ENCODE measurements at regions not wholly inside any gene's neighbourhood (a gene's known extent, or its start where the extent isn't known, plus 50 kb on each side); places are given as distances from the start of the nearest gene placed in this dataset.
"Not testable (repeated sequence)": the region's sequence is repeated elsewhere in the genome, so short reads cannot be mapped to it uniquely, and the experiment has no call there.

DNA sequence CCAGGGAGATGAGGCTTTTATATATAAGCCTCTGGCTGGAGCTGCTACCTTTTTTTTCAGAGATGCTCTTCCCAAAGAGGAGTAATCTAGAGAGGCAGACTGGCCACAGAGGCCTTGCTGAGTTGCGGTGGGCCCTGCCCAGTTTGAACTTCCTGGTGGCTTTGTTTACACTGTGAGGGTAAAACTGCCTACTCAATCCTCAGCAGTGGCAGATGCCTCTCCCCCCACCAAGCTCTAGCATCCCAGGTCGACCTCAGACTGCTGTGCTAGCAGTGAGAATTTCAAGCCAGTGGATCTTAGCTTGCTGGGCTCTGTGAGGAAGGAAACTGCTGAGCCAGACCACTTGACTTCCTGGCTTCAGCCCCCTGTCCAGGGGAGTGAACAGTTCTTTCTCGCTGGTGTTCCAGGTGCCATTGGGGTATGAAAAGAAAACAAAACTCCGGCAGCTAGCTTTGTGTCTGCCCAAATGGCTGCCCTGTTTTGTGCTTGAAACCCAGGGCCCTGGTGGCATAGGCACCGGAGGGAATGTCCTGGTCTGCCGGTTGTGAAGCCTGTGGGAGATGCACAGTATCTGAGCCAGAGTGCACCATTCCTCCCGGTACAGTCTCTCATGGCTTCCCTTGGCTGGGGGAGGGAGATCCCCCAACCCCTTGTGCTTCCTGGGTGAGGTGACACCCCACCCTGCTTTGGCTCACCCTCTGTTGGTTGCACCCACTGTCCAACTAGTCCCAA lies 219.5 kb upstream of the IZUMO3 start:
- no peak for DNase-seq (ENCODE audit: low spot score)
- intact Hi-C loops (cut with DNase I): no loop called here

DNA sequence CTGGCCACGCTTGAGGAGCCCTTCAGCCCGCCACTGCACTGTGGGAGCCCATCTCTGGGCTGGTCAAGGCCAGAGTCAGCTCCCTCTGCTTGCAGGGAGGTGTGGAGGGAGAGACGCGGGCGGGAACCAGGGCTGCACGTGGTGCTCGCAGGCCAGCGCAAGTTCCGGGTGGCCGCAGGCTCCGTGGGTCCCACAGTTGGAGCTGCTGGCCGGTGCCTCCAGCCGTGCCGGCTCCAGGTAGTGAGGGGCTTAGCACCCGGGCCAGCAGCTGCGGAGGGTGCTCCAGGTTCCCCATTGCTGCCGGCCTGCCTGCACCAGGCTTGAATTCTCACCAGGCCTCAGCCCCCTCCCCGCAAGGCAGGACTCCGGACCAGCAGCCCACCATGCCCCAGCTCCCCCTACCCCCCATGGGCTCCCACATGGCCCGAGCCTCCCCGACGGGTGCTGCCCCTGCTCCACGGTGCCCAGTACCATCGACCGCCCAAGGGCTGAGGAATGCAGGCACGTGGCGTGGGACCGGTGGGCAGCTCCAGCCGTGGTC lies 192.8 kb upstream of the IZUMO3 start:
- DNase-seq (ENCODE audit: low spot score): no peak

DNA sequence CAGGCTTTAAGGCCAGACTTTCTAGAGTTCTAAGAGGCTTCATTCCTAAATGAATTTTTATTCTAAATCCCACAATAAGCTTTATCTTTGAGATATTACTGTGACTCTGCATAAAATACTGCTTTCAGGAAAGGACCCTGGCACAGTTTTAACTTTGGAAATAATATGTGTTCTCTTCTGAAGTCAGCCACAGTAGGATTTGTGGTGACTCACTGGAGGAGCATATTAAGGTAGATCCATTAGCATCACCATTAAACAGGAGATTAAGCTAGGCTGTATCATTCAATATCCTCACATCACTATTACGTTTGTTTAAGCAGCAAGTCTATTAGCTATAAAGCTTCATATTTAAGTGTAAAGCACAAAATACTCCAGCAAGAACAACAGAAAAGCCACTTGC lies 186.1 kb upstream of the IZUMO3 start:
- no peak for DNase-seq (ENCODE audit: low spot score)
- intact Hi-C loops (cut with DNase I): no loop called here

More for the DNA sequence above, 192.8 kb upstream of the IZUMO3 start:
- intact Hi-C loops (cut with DNase I): no loop called here

DNA sequence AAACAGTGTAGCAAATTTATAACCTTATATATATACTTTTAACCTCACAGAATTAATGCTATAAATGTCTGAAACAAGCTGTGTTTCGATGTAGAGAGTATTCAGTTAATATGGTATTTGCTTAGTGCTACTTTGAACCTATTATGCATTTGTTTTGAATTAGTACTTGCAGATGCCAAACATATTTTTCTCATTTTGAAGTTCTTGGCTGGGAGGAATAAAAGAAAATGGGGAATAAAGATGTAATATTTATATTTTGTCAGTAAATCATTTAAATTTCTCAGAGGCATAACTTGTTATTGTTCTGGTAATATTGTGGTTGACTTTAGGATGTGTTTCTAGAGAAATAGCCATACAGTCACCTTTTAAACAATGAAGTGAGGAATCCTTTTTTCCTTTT lies 175.9 kb upstream of the IZUMO3 start:
- intact Hi-C loops (cut with DNase I): no loop called here

DNA sequence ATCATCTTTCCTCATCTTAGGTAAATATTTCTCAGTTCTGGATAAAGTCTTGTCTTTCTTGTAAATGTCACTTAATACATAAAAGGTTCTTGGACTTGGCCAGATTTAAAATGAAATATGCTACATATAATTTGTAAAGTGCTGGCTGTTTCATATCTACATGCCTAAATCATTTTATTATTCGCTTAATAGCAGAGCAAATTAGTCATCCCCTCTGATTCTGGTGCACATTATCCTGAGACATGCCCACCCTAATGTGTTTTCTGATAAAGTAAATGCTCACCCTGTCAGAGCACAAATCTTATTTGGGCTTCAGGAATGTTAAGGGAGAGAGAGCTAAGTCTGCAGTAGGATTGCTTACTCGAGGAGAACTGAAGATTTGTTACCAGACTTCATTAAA lies 166.5 kb upstream of the IZUMO3 start:
- DNase-seq (ENCODE audit: low spot score): no peak
- intact Hi-C loops (cut with DNase I): no loop called here

More for the DNA sequence above, 175.9 kb upstream of the IZUMO3 start:
- DNase-seq (ENCODE audit: low spot score): no peak

DNA sequence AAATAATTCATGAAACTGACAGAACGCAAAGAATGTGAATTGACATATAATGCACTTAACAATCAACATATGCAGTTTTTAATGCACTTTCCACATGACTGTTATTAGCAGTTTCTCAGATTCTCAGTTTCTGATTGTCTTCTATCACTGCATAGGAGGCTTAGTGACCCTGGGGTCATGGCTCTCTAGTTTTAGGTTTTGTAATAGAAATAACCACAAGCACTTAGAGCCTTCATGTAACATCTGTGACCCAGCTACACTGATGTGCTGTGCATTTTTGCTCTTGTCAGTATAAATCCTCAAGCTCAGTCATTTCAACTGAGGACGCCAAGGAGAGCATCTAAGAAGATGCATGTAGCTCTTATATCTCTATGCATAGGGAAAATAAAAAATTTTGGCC lies 163.1 kb upstream of the IZUMO3 start:
- DNase-seq (ENCODE audit: low spot score): no peak
- intact Hi-C loops (cut with DNase I): no loop called here

DNA sequence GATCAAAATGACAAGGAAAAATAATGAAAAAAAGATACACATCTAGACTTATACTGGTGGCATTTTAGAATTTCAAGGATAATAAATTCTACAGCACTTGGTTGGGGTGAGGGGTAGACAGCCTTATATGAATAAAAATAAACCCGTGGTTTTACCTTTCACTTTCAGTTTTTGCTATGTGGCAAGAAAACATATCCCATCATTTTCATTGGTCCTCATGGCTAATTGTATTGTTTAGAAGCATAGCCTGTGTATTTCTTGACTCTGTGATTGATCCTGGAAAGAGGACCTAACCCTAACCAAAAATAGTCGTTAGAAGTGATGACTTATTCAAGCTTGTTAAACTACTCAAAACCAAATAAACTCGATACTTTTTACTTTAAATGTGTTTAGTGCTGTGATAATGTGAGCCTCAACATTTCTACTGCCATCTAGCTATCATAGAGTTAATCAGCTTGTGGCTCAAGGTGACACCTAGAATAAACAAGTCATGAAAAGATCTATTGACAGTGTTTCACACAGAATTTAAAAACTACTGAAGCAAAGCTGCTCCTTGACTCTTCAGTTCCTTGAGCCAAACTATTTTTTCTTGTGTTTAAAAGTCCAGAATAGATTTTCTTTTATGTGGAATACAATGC lies 153.3 kb upstream of the IZUMO3 start:
- intact Hi-C loops (cut with DNase I): no loop called here
- no peak for DNase-seq (ENCODE audit: low spot score)

DNA sequence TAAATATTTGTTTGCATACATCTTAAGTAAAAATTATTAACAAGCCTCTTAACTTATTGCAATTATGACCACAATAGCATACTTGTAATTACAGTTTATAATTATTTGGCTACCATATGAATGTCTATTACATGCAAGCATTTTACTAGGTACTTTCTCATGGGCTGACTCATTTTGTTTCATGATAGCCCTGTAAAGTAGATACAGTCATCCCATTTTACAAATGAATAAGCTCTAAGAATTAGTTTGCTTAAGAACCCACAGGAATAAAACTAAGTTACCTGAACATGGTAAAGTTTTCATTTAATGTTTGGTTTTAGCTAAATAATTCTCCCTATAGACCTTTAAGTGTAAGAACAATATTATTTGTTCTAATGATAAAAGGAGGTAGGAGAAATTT lies 126.6 kb upstream of the IZUMO3 start:
- intact Hi-C loops (cut with DNase I): no loop called here
- DNase-seq (ENCODE audit: low spot score): no peak

DNA sequence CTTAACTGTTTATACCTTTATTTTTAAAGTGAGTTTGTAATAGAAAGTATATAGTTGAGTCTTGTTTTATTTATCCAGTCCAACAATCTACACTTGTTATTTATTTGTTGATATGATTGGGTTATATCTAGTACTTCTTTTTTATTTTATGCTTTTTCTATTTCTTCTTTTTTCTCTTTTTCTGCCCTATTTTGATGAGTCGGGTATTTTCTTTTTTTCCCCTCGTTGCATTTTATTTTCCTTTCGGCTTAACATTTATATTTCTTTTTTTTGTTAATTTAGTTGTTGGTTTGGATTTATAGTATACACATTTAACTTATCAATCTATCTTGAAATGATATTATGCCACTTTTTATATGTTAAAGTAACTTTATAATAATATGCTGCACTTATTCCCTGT lies 111.7 kb upstream of the IZUMO3 start:
- DNase-seq (ENCODE audit: low spot score): no peak
- intact Hi-C loops (cut with DNase I): no loop called here

DNA sequence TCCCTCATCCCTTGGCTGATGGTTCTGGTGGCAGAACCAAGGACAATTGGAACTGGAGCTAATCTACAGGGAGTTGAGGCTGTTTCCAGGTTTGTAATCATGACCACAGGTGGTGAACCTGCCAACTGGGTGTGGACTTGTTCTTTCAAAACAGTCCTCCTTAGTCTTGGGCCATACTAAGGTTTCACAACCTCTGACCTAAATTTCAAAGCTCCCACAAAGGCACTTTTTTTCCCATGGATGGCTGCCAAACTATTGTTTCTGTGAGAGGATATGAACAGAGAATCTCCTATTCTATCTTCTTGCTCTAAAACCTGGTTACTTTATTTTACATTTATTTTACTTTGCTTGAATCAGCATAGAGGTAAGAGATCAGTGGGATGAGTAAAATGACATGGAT lies 106.5 kb upstream of the IZUMO3 start:
- intact Hi-C loops (cut with DNase I): no loop called here
- DNase-seq (ENCODE audit: low spot score): no peak

DNA sequence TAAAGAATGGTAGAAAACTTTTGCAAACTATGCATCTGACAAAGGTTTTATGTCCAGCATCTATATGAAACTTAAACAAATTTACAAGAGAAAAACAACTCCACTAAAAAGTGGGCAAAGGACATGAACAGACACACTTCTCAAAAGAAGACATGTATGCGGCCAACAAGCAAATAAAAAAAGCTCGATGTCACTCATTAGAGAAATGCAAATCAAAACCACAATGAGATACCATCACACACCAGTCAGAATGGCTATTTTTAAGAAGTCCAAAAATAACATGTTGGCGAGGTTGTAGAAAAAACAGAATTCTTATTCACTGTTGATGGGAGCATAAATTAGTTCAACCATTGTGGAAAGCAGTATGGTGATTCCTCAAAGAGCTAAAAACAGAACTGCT lies 83.1 kb upstream of the IZUMO3 start:
- DNase-seq (ENCODE audit: low spot score); intact Hi-C loops (cut with DNase I): not testable (repeated sequence)

DNA sequence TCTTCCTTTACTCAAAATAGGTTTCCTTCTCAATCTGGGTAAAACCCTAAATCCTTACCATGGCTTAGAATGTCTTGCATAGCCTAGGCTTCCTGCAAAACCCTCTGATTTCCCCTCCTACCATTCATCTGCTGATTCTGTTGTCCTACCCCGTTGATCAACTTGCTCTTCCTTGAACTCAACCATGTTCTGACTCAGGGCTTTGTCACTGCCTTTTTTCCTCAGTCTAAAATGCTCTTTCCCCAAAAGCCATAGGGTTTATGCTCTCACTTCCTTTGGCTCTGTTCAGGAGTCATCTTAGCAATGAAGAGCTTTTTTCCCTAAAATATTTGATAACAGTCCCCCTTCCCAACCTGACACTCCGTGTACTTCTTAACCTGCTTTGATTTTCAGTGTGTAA lies 79.4 kb upstream of the IZUMO3 start:
- DNase-seq (ENCODE audit: low spot score): no peak
- intact Hi-C loops (cut with DNase I): no loop called here

DNA sequence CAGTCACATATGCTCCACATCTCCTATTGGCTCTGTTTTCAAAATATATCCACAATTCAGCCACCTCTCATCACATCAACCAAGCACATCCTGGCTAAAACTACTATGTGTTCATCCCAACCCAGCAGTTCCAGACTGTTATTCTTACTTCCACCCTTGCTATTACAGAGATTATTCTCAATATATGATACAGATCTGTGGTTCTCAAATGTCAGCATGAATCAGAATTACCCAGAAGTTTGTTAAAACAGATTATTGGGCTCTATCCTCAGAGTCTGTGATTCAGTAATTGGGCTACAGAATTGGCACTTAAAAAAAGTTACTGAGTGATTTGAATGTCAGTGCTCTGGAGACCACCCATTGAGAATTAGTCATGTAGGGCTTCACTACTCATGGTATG lies 78.8 kb upstream of the IZUMO3 start:
- intact Hi-C loops (cut with DNase I): no loop called here
- DNase-seq (ENCODE audit: low spot score): no peak

DNA sequence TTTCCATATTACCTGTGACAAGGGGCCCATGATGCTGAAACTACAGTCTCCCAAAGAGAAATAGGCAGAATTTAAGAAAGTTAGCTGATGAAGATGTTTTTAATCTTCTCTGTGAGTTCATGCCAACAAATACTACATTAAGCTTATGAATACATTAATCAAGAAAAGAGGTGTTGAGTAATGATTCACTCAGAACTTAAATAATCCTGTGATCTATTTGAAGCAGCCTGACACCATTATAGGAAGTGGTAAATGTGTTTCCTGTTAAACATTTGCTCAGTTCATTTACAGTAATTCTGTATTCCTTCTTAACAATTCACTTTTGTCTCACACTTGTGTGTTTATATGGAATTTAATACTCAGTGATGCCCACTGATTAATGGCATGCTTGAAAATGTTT lies 75.0 kb upstream of the IZUMO3 start:
- DNase-seq (ENCODE audit: low spot score): no peak
- intact Hi-C loops (cut with DNase I): no loop called here

DNA sequence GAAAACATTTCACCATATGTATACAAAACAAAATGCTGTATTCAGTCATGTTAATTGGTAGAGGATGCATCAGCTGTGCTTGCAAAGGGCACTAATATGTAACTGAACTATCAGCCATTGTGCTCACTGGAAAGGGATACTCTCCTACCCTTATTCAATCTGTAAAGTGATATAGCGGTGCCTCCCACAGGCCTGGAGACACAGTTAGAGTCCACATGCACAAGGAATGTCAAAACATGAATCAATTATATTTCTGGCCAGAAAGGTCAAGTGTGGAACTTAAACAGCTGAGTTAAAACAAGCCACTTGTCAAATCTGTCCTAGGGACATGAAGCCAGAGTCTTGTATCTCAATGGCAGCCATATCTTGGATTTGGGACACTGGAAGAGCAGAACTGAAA lies 71.2 kb upstream of the IZUMO3 start:
- intact Hi-C loops (cut with DNase I): no loop called here
- no peak for DNase-seq (ENCODE audit: low spot score)

DNA sequence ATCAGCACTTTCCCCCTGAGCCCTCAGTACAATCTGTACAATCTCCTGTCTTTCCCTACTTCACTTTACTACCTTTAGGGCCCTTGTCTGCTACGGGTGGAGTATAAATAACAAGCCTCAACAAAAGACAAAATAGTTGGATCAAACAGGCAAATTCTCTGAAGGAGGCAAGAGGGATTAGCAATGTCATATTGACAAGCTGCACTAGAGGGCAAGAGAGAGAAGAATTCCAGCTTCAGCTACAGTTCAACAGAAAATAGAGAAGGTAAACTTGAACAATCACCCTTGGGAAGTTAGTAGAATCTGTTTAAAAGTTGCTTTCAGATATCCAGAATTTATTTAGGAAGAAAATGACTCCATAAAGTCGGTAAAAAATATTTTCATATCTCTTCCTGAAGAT lies 68.4 kb upstream of the IZUMO3 start:
- intact Hi-C loops (cut with DNase I): no loop called here
- no peak for DNase-seq (ENCODE audit: low spot score)

DNA sequence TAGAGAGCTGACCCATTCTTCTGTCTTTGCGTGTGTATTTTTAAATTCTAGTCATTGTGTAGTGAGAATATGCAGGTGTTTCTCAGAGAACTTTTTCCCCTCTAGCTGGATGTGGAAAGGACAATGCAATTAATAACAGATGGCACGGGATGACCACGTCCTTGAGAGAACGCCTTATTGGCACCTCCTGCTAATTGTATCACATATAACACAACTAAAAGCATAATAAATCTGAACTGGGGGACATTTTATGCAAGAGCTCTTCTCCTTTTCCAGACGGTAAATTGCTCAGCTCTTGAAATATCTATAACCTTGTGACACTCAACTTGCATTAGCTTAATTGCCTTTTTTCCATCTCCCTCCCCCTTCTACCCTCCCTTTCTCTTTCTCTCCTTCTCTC lies 62.9 kb upstream of the IZUMO3 start:
- no peak for DNase-seq (ENCODE audit: low spot score)
- intact Hi-C loops (cut with DNase I): no loop called here

DNA sequence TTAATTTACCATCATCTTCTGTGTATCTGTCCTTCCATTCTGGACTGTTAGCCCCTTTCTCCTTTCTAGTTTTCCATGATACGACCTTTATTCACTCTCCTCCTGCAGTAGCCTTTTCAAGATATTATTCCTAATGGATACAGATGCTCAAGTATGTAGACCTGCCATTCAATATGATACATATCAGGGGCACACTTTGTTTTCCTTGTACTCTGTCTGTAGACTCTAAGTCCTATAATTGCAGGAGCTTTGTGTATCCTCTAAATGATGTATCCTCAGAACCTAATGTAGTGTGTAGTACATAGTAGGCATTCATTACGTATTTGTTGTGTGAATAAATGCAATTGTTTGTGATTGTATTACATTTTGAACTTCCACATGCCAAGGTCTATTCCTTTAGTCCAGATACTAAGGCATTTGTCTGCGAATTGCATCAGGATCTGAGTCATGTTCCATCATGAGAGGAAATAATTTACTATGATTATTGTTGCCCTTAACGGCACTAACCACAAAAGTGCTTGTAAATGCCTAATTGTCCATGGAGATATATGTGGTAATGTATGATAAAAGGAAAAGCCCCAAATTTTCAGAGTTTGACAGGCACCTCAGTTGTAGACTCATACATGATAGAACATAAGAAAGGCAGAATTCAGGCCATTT lies 57.1 kb upstream of the IZUMO3 start:
- no peak for DNase-seq (ENCODE audit: low spot score)
- intact Hi-C loops (cut with DNase I): no loop called here

Measured in cardiac septum (tissue), 1 donor.